Astrocyte (in vitro differentiated cells and primary cell): ENCODE measurements at regions not wholly inside any gene's neighbourhood (a gene's known extent, or its start where the extent isn't known, plus 50 kb on each side); places are given as distances from the start of the nearest gene placed in this dataset.

Experiments
- DNase-seq: peaks from one replicate; pipeline ENCODE4 v3.0.0-alpha.2; 2010; ENCODE audit warnings: low read depth
- FAIRE-seq: peaks from 2 replicates; lab custom pipeline; 2011; peaks lifted over from hg19 to GRCh38; lab: Jason Lieb, UNC
- H2AFZ ChIP-seq: 2 replicates; pipeline ENCODE4 v1.6.0; 2012; ENCODE audit warnings: low read depth, low read length, inconsistent platforms
- H3K27ac ChIP-seq: 2 replicates; pipeline ENCODE4 v1.5.1; 2011; ENCODE audit warnings: low read depth, low read length, inconsistent platforms
- H3K27me3 ChIP-seq: 2 replicates; pipeline ENCODE4 v1.6.0; 2011; ENCODE audit warnings: low read length, inconsistent platforms; ENCODE audit not compliant: insufficient read depth
- H3K36me3 ChIP-seq: 2 replicates; pipeline ENCODE4 v1.5.1; 2011; ENCODE audit warnings: low read length, inconsistent platforms; ENCODE audit not compliant: insufficient read depth
- H3K4me1 ChIP-seq: 2 replicates; pipeline ENCODE4 v1.5.1; 2011; ENCODE audit warnings: low read length, inconsistent platforms; ENCODE audit not compliant: insufficient read depth
- H3K4me2 ChIP-seq: 2 replicates; pipeline ENCODE4 v1.6.0; 2012; ENCODE audit warnings: low read length, inconsistent platforms
- H3K4me3 ChIP-seq: 2 replicates; pipeline ENCODE4 v1.5.1; 2011; ENCODE audit warnings: low read depth, mild to moderate bottlenecking, low read length, inconsistent platforms; ENCODE audit not compliant: insufficient read depth
- H3K79me2 ChIP-seq: 2 replicates; pipeline ENCODE4 v1.6.0; 2012; ENCODE audit warnings: mild to moderate bottlenecking, low read length, inconsistent platforms; ENCODE audit not compliant: insufficient read depth
- H3K9ac ChIP-seq: 2 replicates; pipeline ENCODE4 v1.6.0; 2012; ENCODE audit warnings: mild to moderate bottlenecking, low read length, inconsistent platforms
- H3K9me3 ChIP-seq: 2 replicates; pipeline ENCODE4 v1.5.1; 2012; ENCODE audit warnings: low read depth, mild to moderate bottlenecking, low read length, inconsistent platforms; ENCODE audit not compliant: insufficient read depth
- H4K20me1 ChIP-seq: 2 replicates; pipeline ENCODE4 v1.6.0; 2012; ENCODE audit warnings: low read length, inconsistent platforms; ENCODE audit not compliant: insufficient read depth
- H3K27ac Mint-ChIP-seq: one replicate; pipeline ENCODE4 v1.8.0; 2021; ENCODE audit warnings: mild to moderate bottlenecking, mixed read lengths; ENCODE audit not compliant: unreplicated experiment
- H3K27me3 Mint-ChIP-seq: one replicate; pipeline ENCODE4 v1.8.0; 2021; ENCODE audit warnings: low read depth, mixed read lengths; ENCODE audit not compliant: unreplicated experiment
- H3K36me3 Mint-ChIP-seq: one replicate; pipeline ENCODE4 v1.8.0; 2021; ENCODE audit warnings: low read depth, mixed read lengths; ENCODE audit not compliant: unreplicated experiment
- H3K4me1 Mint-ChIP-seq: one replicate; pipeline ENCODE4 v1.8.0; 2021; ENCODE audit warnings: low read depth, mixed read lengths; ENCODE audit not compliant: unreplicated experiment
- H3K4me3 Mint-ChIP-seq: one replicate; pipeline ENCODE4 v1.8.0; 2021; ENCODE audit warnings: mild to moderate bottlenecking, moderate library complexity, mixed read lengths; ENCODE audit not compliant: unreplicated experiment
- H3K9me3 Mint-ChIP-seq: one replicate; pipeline ENCODE4 v1.8.0; 2021; ENCODE audit warnings: mild to moderate bottlenecking, mixed read lengths; ENCODE audit not compliant: unreplicated experiment
- EZH2 ChIP-seq: IDR thresholded peaks from 2 replicates; pipeline ENCODE4 v1.6.1; 2012; ENCODE audit warnings: mild to moderate bottlenecking, low read length, inconsistent platforms; ENCODE audit not compliant: insufficient read depth
- TF ChIP-seq, protein P1 (sequence below): IDR thresholded peaks from 2 replicates; pipeline ENCODE4 v1.5.1; 2011; ENCODE audit warnings: low read depth, mild to moderate bottlenecking, inconsistent platforms, low read length, moderate library complexity; ENCODE audit not compliant: insufficient read depth

DNA sequence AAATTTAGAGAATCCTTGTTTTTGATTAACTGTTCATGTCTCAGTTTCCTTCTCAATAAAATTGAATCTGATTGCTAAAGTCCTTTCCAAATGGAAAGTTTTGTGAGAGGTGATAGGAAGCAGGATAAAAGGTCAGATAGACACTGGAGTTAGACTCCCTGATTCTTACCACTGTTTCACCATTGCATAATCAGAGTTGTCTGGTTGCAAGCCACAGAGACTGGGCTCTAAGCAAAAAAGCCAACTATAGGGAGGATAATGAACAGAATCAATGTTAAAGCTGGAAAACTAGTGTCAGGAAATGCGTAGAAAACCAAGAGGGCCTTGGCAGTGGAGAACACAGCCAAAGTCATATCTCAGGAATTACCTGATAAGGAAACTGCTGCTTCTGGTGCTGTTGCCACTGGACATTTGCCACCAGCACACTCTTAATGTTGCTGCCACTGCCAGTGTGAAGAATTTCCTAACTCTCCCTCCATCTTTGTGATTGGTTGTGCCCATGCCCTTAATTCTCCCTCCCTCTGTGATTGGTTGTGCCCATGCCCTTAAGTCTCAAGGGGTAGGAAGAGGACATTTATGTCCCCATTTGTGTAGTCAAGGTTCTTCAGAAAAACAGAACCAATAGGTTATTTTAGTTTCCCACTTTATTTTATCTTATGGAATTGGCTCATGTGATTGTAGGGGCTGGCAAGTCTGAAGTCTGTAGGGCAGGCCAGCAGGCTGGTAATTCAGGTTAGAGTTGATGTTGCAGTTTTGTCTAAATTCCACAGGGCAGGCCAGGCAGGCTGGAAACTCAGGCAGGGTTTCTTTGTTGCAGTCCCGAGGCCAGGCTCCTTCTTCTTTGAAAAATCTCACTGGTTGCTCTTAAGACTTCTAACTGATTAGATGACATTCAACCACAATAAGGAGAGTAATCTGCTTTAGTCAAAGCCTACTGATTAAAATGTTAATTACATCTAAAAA lies 639.0 kb downstream of the REEP3 start:
- Histone ChIP-seq H3K9ac (no peak overlapping the region), H3K9me3 (no peaks in the 10 kb centered on the region), H4K20me1 (no peaks in the 10 kb centered on the region), H3K4me1 (no peaks in the 10 kb centered on the region), H3K27ac (no peak overlapping the region), H3K4me3 (no peak overlapping the region), H3K27me3 (no peaks in the 10 kb centered on the region), H2AFZ (no peak overlapping the region), H3K79me2 (no peaks in the 10 kb centered on the region), H3K36me3 (no peaks in the 10 kb centered on the region), H3K4me2 (no peak overlapping the region)
- DNase-seq (no peak), FAIRE-seq (no peak)
- Mint-ChIP-seq H3K36me3 (no peaks in the 10 kb centered on the region), H3K27ac (no peak overlapping the region), H3K4me1 (peaks cover 14% of the 10 kb centered on the region), H3K27me3 (no peaks in the 10 kb centered on the region), H3K9me3 (no peaks in the 10 kb centered on the region), H3K4me3 (no peak overlapping the region)
- no peak for TF ChIP-seq EZH2
- TF ChIP-seq, protein P1, sequence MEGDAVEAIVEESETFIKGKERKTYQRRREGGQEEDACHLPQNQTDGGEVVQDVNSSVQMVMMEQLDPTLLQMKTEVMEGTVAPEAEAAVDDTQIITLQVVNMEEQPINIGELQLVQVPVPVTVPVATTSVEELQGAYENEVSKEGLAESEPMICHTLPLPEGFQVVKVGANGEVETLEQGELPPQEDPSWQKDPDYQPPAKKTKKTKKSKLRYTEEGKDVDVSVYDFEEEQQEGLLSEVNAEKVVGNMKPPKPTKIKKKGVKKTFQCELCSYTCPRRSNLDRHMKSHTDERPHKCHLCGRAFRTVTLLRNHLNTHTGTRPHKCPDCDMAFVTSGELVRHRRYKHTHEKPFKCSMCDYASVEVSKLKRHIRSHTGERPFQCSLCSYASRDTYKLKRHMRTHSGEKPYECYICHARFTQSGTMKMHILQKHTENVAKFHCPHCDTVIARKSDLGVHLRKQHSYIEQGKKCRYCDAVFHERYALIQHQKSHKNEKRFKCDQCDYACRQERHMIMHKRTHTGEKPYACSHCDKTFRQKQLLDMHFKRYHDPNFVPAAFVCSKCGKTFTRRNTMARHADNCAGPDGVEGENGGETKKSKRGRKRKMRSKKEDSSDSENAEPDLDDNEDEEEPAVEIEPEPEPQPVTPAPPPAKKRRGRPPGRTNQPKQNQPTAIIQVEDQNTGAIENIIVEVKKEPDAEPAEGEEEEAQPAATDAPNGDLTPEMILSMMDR, result no peak

DNA sequence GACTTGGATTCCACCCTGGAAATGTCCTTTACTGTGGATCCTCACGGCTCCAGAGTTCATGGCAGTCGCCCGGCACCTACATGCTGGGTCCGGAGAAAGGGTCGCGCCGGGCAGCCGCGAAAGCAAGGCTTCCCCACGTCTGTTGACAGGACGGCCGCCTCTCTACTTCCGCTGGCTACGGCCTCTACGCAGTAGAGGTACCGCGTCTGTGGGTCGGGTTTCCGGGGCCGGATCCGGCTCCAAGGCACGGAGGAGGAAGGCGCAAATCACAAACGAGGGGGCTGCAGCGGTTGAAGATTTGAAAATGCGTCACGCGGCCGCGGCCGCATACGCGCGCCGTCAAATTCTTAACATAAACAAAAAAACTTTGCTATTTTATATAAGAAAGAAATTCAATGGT lies 649.6 kb downstream of the REEP3 start:
- Histone ChIP-seq H4K20me1 (no peaks in the 10 kb centered on the region), H3K9ac (no peak overlapping the region), H3K27ac (no peak overlapping the region), H2AFZ (no peak overlapping the region), H3K4me2 (no peak overlapping the region), H3K79me2 (no peaks in the 10 kb centered on the region), H3K4me3 (no peak overlapping the region), H3K4me1 (no peaks in the 10 kb centered on the region), H3K36me3 (no peaks in the 10 kb centered on the region), H3K9me3 (no peaks in the 10 kb centered on the region), H3K27me3 (no peaks in the 10 kb centered on the region)
- TF ChIP-seq EZH2, result no peak
- TF ChIP-seq, protein P1, result no peak
- Mint-ChIP-seq H3K36me3 (no peaks in the 10 kb centered on the region), H3K4me1 (no peaks in the 10 kb centered on the region), H3K4me3 (no peak overlapping the region), H3K9me3 (peaks cover 5% of the 10 kb centered on the region), H3K27me3 (no peaks in the 10 kb centered on the region), H3K27ac (no peak overlapping the region)
- FAIRE-seq, result no peak
- no peak for DNase-seq

DNA sequence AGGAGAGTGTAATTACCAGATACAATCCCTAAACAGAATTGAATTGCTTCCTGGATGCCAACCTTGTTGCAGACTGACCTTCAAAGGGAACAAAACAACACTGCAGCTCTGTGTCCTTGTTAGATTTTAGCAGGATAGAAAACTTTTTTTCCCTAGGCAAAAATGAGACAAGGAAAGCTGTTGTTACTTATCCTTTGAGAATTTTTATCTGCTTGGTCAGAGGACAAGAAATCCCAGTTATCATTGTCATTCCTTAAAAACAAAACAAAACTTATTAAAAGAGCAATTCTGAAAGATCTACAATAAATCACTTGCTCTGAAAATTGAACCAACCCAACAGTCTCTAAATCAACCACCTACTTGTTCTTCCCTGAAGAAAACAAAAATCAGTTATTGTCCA lies 652.6 kb downstream of the REEP3 start:
- H3K27ac ChIP-seq, result no peak overlapping the region
- DNase-seq (no peak), FAIRE-seq (no peak)
- no peaks in the 10 kb centered on the region for H3K9me3 ChIP-seq
- H3K4me1 ChIP-seq, result no peaks in the 10 kb centered on the region
- H3K4me2 ChIP-seq, result no peak overlapping the region
- H3K79me2 ChIP-seq, result no peaks in the 10 kb centered on the region
- Mint-ChIP-seq H3K4me3 (no peak overlapping the region), H3K36me3 (no peaks in the 10 kb centered on the region), H3K27me3 (no peaks in the 10 kb centered on the region), H3K27ac (no peak overlapping the region), H3K4me1 (no peaks in the 10 kb centered on the region), H3K9me3 (no peaks in the 10 kb centered on the region)
- H3K27me3 ChIP-seq, result no peaks in the 10 kb centered on the region
- no peaks in the 10 kb centered on the region for H4K20me1 ChIP-seq
- no peaks in the 10 kb centered on the region for H3K36me3 ChIP-seq
- H2AFZ ChIP-seq, result no peak overlapping the region
- no peak overlapping the region for H3K9ac ChIP-seq
- no peak overlapping the region for H3K4me3 ChIP-seq
- TF ChIP-seq EZH2, result no peak
- TF ChIP-seq, protein P1, result no peak
